ENCODE measurements at regions not wholly inside any gene's neighbourhood (a gene's known extent, or its start where the extent isn't known, plus 50 kb on each side); places are given as distances from the start of the nearest gene placed in this dataset.

GRCh38 chr13:85616275-85616674, 182.9 kb downstream of the SLITRK6 start:
- TF ChIP-seq, protein P1, sequence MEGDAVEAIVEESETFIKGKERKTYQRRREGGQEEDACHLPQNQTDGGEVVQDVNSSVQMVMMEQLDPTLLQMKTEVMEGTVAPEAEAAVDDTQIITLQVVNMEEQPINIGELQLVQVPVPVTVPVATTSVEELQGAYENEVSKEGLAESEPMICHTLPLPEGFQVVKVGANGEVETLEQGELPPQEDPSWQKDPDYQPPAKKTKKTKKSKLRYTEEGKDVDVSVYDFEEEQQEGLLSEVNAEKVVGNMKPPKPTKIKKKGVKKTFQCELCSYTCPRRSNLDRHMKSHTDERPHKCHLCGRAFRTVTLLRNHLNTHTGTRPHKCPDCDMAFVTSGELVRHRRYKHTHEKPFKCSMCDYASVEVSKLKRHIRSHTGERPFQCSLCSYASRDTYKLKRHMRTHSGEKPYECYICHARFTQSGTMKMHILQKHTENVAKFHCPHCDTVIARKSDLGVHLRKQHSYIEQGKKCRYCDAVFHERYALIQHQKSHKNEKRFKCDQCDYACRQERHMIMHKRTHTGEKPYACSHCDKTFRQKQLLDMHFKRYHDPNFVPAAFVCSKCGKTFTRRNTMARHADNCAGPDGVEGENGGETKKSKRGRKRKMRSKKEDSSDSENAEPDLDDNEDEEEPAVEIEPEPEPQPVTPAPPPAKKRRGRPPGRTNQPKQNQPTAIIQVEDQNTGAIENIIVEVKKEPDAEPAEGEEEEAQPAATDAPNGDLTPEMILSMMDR (IDR thresholded peaks at IDR 0.05; ENCODE audit: low read depth, low read length): no peak
- no peak overlapping the region for H3K4me3 ChIP-seq (ENCODE audit: low read depth, low read length)

- H3K4me3 ChIP-seq (ENCODE audit: low read depth, low read length): no peak overlapping the region
- TF ChIP-seq, protein P1 (IDR thresholded peaks at IDR 0.05; ENCODE audit: low read depth, low read length): no peak
These were observed 184.2 kb downstream of the SLITRK6 start for GRCh38 chr13:85615031-85615430.

GRCh38 chr13:85610024-85610423, 189.2 kb downstream of the SLITRK6 start:
- TF ChIP-seq, protein P1 (IDR thresholded peaks at IDR 0.05; ENCODE audit: low read depth, low read length): no peak
- no peak overlapping the region for H3K4me3 ChIP-seq (ENCODE audit: low read depth, low read length)

GRCh38 chr13:85608255-85608829, 190.9 kb downstream of the SLITRK6 start:
- TF ChIP-seq, protein P1 (IDR thresholded peaks at IDR 0.05; ENCODE audit: low read depth, low read length): no peak

DNA sequence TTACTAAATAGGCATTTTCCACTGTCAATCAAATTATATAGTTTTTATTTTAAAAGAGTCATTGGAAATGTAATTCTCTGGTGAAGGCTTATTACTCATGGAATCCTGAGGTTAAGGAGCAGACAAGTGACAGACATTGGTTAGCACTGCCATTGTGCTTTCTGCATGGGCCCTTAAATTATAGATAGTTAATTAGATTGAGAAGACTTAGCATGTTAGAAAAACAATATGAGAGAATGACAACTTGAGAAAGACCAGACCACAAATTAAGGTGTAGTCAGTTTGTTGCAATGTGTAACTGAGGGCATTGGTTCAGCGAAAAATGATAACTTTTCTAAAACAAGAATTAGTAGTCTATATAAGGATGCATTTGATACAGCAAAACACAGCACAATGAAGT, 195.5 kb downstream of the SLITRK6 start:
- H3K4me3 ChIP-seq (ENCODE audit: low read depth, low read length): no peak overlapping the region
- TF ChIP-seq, protein P1 (IDR thresholded peaks at IDR 0.05; ENCODE audit: low read depth, low read length): no peak

More at GRCh38 chr13:85608255-85608829, 190.9 kb downstream of the SLITRK6 start:
- H3K4me3 ChIP-seq (ENCODE audit: low read depth, low read length): no peak overlapping the region

GRCh38 chr13:85601526-85601925, 197.7 kb downstream of the SLITRK6 start:
- no peak overlapping the region for H3K4me3 ChIP-seq (ENCODE audit: low read depth, low read length)
- TF ChIP-seq, protein P1 (IDR thresholded peaks at IDR 0.05; ENCODE audit: low read depth, low read length): no peak

- H3K4me3 ChIP-seq (ENCODE audit: low read depth, low read length): no peak overlapping the region
- TF ChIP-seq, protein P1 (IDR thresholded peaks at IDR 0.05; ENCODE audit: low read depth, low read length): no peak
These were observed 201.3 kb downstream of the SLITRK6 start for GRCh38 chr13:85597790-85598500.
